ENCODE measurements at regions not wholly inside any gene's neighbourhood (a gene's known extent, or its start where the extent isn't known, plus 50 kb on each side); places are given as distances from the start of the nearest gene placed in this dataset.

DNA sequence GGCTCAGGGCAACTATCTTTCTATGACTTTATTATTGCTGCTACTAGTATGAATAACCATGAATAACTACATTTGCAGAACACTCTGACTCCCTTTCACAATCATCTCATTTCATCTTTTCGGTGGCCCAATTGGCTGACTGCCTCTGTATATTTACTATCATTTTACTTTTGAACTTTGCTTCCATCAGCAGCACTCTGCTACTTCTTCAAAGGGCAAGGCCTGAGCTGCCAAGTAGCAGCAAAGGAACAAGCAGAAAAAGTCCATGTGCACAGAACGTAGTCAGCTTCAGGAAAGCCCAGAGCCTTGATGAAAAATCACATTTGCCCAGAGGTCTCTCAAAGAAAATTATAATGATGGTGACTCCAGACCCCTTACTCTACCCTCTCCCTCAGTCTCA lies 214.5 kb upstream of the PUM3 start:
- no peak for DNase-seq (ENCODE audit: low read depth)
- TF ChIP-seq, protein P1, sequence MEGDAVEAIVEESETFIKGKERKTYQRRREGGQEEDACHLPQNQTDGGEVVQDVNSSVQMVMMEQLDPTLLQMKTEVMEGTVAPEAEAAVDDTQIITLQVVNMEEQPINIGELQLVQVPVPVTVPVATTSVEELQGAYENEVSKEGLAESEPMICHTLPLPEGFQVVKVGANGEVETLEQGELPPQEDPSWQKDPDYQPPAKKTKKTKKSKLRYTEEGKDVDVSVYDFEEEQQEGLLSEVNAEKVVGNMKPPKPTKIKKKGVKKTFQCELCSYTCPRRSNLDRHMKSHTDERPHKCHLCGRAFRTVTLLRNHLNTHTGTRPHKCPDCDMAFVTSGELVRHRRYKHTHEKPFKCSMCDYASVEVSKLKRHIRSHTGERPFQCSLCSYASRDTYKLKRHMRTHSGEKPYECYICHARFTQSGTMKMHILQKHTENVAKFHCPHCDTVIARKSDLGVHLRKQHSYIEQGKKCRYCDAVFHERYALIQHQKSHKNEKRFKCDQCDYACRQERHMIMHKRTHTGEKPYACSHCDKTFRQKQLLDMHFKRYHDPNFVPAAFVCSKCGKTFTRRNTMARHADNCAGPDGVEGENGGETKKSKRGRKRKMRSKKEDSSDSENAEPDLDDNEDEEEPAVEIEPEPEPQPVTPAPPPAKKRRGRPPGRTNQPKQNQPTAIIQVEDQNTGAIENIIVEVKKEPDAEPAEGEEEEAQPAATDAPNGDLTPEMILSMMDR (IDR thresholded peaks at IDR 0.05; ENCODE audit: low read length, missing control alignments): no peak
- H3K4me3 ChIP-seq (replicated peaks; ENCODE audit: low read depth, low read length): no peak overlapping the region

DNA sequence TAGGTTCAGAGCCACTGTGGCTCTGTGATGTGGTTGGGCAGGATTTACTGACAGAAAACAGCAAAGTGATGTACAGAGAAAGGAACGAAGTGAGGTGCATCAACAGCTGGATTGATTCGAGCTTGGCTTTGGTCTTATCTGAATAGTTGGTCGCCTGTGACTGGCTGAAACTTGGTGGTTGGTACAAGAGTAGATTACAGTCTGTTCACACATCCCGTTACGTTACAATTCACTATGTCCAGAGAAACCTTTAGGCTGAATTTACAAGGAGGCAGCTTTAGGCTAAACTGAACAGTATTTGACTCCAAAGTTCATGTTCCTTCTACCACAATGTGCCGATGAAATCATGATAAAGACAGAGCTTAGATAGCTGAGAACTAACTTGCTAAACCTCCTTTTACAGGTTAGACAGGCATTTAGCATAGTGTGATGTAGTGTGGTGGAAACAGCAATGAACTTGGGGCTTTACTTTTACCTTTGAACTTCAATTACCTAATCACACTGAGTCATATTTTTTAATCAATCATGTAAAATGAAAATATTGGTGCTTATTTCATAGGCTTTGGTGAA lies 210.2 kb upstream of the PUM3 start:
- TF ChIP-seq, protein P1 (IDR thresholded peaks at IDR 0.05; ENCODE audit: low read length, missing control alignments): no peak
- DNase-seq (ENCODE audit: low read depth): no peak

DNA sequence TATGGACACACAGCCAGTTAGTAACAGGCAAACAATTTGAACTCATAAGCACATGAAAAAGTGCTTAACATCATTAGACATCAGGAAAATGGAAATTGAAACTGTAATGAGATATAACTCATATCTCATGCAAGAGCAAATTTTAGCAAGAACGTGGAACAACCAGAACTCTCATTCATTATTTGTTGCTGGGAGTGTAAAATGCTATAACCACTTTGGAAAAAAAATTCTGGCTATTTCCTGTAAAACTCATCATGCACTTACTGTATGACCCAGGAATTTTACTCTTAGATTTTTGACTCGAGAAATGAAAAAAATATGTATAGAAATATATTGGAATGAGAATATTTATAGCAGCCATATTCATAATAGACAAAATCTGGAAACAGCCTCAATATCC lies 205.7 kb upstream of the PUM3 start:
- TF ChIP-seq, protein P1 (IDR thresholded peaks at IDR 0.05; ENCODE audit: low read length, missing control alignments): no peak
- H3K4me3 ChIP-seq (replicated peaks; ENCODE audit: low read depth, low read length): no peak overlapping the region
- no peak for DNase-seq (ENCODE audit: low read depth)

More for the DNA sequence above, 210.2 kb upstream of the PUM3 start:
- no peak overlapping the region for H3K4me3 ChIP-seq (replicated peaks; ENCODE audit: low read depth, low read length)

DNA sequence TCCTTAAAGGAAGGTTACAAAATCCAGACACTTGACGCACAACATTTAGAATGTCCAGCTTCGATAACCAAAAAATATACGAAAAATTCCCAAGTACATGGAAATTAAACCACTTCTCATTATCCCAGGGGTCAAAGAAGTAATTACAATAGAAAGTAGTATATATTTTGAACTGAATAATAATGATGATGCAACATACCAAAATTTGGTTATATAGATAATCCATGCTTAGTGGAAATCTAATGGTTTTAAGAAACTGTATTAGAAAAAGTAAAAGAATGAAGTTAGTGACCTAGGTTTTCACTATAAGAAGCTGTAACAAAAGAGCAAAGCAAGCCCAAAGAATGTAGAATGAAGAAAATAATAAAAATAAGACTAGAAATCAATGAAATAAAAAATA lies 204.0 kb upstream of the PUM3 start:
- DNase-seq (ENCODE audit: low read depth): no peak
- TF ChIP-seq, protein P1 (IDR thresholded peaks at IDR 0.05; ENCODE audit: low read length, missing control alignments): no peak
- H3K4me3 ChIP-seq (replicated peaks; ENCODE audit: low read depth, low read length): no peak overlapping the region

DNA sequence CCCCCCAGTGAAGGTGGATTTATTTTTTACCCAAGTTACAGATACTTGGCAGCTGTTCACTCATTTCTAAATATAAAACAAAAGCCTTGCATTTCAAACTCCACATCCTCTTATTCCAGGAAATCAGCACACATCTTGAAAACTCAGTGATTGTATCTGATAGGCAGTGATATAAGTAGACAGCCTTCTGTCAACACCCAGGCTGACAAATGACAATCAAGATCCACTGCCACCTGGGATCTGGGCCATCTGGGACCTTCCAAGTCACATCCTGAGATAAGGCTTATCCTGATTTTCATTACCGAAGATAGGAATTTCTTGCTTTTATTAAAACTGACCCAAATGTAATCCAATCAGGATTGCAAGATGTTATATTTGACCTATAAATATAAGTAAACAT lies 201.3 kb upstream of the PUM3 start:
- no peak for DNase-seq (ENCODE audit: low read depth)
- no peak overlapping the region for H3K4me3 ChIP-seq (replicated peaks; ENCODE audit: low read depth, low read length)
- TF ChIP-seq, protein P1 (IDR thresholded peaks at IDR 0.05; ENCODE audit: low read length, missing control alignments): no peak

DNA sequence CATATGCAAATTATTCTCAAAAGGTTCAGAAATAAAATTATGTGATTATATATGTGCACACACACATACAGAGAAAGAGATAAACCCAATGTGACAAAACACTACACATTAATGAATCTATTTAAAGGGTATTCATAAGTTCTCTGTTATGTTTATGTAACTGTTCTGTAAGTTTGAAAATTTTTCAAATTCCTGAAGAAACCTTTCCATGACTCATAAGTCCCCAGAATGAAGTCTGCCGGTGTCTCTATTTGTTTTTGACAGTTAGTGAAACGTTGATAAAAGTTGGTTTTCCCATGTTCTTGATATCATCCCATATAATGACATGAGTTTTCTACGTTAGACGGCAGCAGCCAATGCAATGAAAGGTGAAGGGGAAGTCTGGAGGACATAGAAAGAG lies 199.5 kb upstream of the PUM3 start:
- TF ChIP-seq, protein P1 (IDR thresholded peaks at IDR 0.05; ENCODE audit: low read length, missing control alignments): no peak
- DNase-seq (ENCODE audit: low read depth): peak; percentile 19
- no peak overlapping the region for H3K4me3 ChIP-seq (replicated peaks; ENCODE audit: low read depth, low read length)

DNA sequence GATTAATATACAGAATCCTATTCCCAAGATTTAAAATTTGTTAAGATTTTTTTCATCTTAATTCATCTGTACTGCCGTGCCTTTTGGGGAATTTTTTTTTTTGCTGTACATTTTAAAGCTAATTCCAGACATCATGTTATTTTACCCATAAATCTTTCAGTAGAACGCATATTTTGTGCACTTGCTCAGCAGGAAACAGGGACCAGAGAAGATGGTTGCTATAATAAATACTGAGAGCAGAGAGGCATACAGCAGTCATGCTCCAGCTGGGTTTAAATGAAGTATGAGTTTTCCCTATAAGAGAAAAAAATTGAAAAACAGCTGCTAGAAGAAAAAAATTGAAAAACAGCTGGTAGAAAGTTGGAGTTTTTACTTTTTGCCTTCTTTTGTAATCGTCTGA lies 196.9 kb upstream of the PUM3 start:
- H3K4me3 ChIP-seq (replicated peaks; ENCODE audit: low read depth, low read length): no peak overlapping the region
- DNase-seq (ENCODE audit: low read depth): no peak
- TF ChIP-seq, protein P1 (IDR thresholded peaks at IDR 0.05; ENCODE audit: low read length, missing control alignments): no peak

Measured in fibroblast of pulmonary artery (primary cell).